B cell (primary cell): ENCODE measurements at regions not wholly inside any gene's neighbourhood (a gene's known extent, or its start where the extent isn't known, plus 50 kb on each side); places are given as distances from the start of the nearest gene placed in this dataset.

Experiments
- ATAC-seq: fragments of 200-7000 bp; cut with Tn5 transposase; one replicate; pipeline ENCODE4 v1.10.0; 2021; ENCODE audit warnings: low read depth, mild to moderate bottlenecking, moderate number of reproducible peaks, moderate library complexity
- CTCF ChIA-PET: fragments of 350-600 bp; sonication (Branson Sonifier 250); formaldehyde crosslinking; loops from one replicate; lab custom pipeline; 2021; ENCODE audit warnings: antibody characterized with exemption, inconsistent platforms; lab: Charles Lee
- POLR2A ChIA-PET: fragments of 350-600 bp; sonication (Branson Sonifier 250); formaldehyde crosslinking; loops from one replicate; lab custom pipeline; 2021; ENCODE audit warnings: antibody characterized with exemption; lab: Charles Lee
- DNase-seq: peaks from one replicate; pipeline ENCODE4 v3.0.0; 2013
- H2AFZ ChIP-seq: 2 replicates; pipeline ENCODE4 v1.6.1; 2012; ENCODE audit warnings: mild to moderate bottlenecking, low read depth, low read length; ENCODE audit not compliant: insufficient read depth, poor library complexity, severe bottlenecking
- H3K27ac ChIP-seq, 2 donors: 1 replicate in 1 of 2; 2 replicates in 1 of 2; pipeline ENCODE4 v1.5.1; 2012 to 2013; ENCODE audit warnings: low read length in 2 of 2, mild to moderate bottlenecking in 2 of 2, moderate library complexity in 1 of 2
- H3K27me3 ChIP-seq, 4 experiments: fragments of 200-600 bp in 1 of 4; sonication (generic) in 1 of 4; replicated peaks in 1 of 4; 1 replicate in 2 of 4; 2 replicates in 2 of 4; pipeline versions ENCODE4 v1.6.1 to v1.7.0; 2013 to 2016; ENCODE audit warnings: low read length in 3 of 4, mild to moderate bottlenecking in 2 of 4, mixed read lengths in 1 of 4, moderate library complexity in 1 of 4; ENCODE audit not compliant: insufficient read depth in 4 of 4, control insufficient read depth in 3 of 4; ENCODE audit errors: control extremely low read depth in 1 of 4
- H3K36me3 ChIP-seq, 2 experiments: replicated peaks in 1 of 2; 1 replicate in 1 of 2; 2 replicates in 1 of 2; pipeline versions ENCODE4 v1.6.1 to v1.7.1; 2013; ENCODE audit warnings: low read length in 1 of 2; ENCODE audit not compliant: insufficient read depth in 2 of 2, control insufficient read depth in 1 of 2; ENCODE audit errors: control extremely low read depth in 1 of 2, extremely low read depth in 1 of 2
- H3K4me1 ChIP-seq, 2 donors: fragments of 200-600 bp in 1 of 2; sonication (generic) in 1 of 2; 1 replicate in 1 of 2; 2 replicates in 1 of 2; pipeline versions ENCODE4 v1.5.1 to v1.6.1; 2013 to 2017; ENCODE audit warnings: low read length in 2 of 2; ENCODE audit not compliant: control insufficient read depth in 2 of 2, insufficient read depth in 2 of 2
- H3K4me2 ChIP-seq: replicated peaks from 2 replicates; pipeline ENCODE3; 2012; ENCODE audit warnings: mild to moderate bottlenecking, low read depth, low read length; ENCODE audit not compliant: poor library complexity, severe bottlenecking
- H3K4me3 ChIP-seq, 5 experiments: fragments of 200-600 bp in 1 of 5; sonication (generic) in 1 of 5; 1 replicate in 3 of 5; 2 replicates in 2 of 5; pipeline versions ENCODE4 v1.5.1 to v1.7.0; 2011 to 2016; ENCODE audit warnings: low read length in 4 of 5, mild to moderate bottlenecking in 4 of 5, low read depth in 2 of 5, control low read depth in 1 of 5, moderate library complexity in 1 of 5; ENCODE audit not compliant: insufficient read depth in 1 of 5; ENCODE audit errors: control extremely low read depth in 1 of 5, extremely low read depth in 1 of 5
- H3K79me2 ChIP-seq: fragments of 200-600 bp; sonication (generic); one replicate; pipeline ENCODE4 v1.6.0; 2016; ENCODE audit warnings: low read length; ENCODE audit not compliant: control insufficient read depth, insufficient read depth
- H3K9ac ChIP-seq: fragments of 200-600 bp; sonication (generic); 2 replicates; pipeline ENCODE4 v1.6.1; 2017; ENCODE audit warnings: mild to moderate bottlenecking, low read length, moderate library complexity
- H3K9me3 ChIP-seq, 3 donors: one replicate each; pipeline versions ENCODE4 v1.6.1 to v1.7.1; 2013; ENCODE audit warnings: low read length in 2 of 3; ENCODE audit not compliant: control insufficient read depth in 2 of 3, insufficient read depth in 1 of 3; ENCODE audit errors: control extremely low read depth in 1 of 3
- H4K20me1 ChIP-seq: 2 replicates; pipeline ENCODE4 v1.6.0; 2012; ENCODE audit warnings: mild to moderate bottlenecking, low read length; ENCODE audit not compliant: insufficient read depth, control insufficient read depth, poor library complexity, severe bottlenecking
- H3K27ac Mint-ChIP-seq: one replicate; pipeline ENCODE4 v1.8.0; 2021; ENCODE audit warnings: mixed read lengths
- H3K27me3 Mint-ChIP-seq: one replicate; pipeline ENCODE4 v1.8.0; 2021; ENCODE audit warnings: mixed read lengths
- H3K4me1 Mint-ChIP-seq: one replicate; pipeline ENCODE4 v1.8.0; 2021; ENCODE audit warnings: mixed read lengths
- H3K4me3 Mint-ChIP-seq: one replicate; pipeline ENCODE4 v1.8.0; 2021; ENCODE audit warnings: mixed read lengths
- H3K9me3 Mint-ChIP-seq: one replicate; pipeline ENCODE4 v1.8.0; 2022; ENCODE audit warnings: mixed read lengths; ENCODE audit not compliant: insufficient read depth
- EZH2 ChIP-seq: IDR thresholded peaks from 2 replicates; pipeline ENCODE4 v1.6.1; 2012; ENCODE audit warnings: borderline replicate concordance, low read depth, mild to moderate bottlenecking, moderate library complexity, low read length; ENCODE audit not compliant: insufficient read depth, poor library complexity, severe bottlenecking
- WGBS: methylation state at CpG from one replicate; pipeline ENCODE4 v1.1.5; 2013; ENCODE audit warnings: missing lambda C conversion rate; ENCODE audit not compliant: insufficient coverage; 5-methylcytosine and 5-hydroxymethylcytosine counted together
- intact Hi-C: fragments of 100-400 bp; cut with micrococcal nuclease; formaldehyde crosslinking; loops from one replicate; pipeline ENCODE4 v1.10.0; 2022
- TF ChIP-seq, protein P1 (sequence below): fragments of 200-600 bp; IDR thresholded peaks from one replicate; pipeline ENCODE4 v1.8.0; 2022; ENCODE audit warnings: antibody characterized with exemption, mild to moderate bottlenecking

DNA sequence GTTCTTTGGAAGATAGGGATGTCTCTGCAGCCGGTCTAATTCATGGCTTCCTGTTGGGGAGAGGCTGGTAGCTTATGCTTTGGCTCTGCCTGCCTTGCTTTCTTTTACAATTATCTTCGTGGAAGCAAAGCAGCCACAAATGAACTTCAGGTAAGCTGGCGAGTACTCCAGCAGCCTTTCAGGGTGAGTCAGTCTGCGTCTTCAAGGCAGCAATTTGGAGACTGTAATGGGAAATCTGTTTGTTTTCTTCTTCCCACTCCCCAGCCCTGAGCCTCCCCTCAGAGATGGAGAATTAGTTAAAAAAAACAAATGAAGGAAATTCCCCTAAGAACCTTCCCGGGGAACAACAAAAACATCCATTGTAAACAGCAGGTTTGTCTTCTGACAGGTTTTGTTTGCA lies 100.1 kb downstream of the PSAT1 start:
- H4K20me1 ChIP-seq: no peaks in the 10 kb centered on the region
- CTCF ChIA-PET: no interaction called here
- H3K9ac ChIP-seq: no peak overlapping the region
- H3K4me1 ChIP-seq: no peaks in the 10 kb centered on the region
- intact Hi-C loops: no loop called here
- H2AFZ ChIP-seq: no peak overlapping the region
- H3K27me3 ChIP-seq: peaks cover 0 to 6% (median 0%) of the 10 kb centered on the region in 4 experiments
- no peak for DNase-seq
- H3K4me3 Mint-ChIP-seq: no peak overlapping the region
- H3K27ac Mint-ChIP-seq: no peak overlapping the region
- no peaks in the 10 kb centered on the region for H3K79me2 ChIP-seq
- H3K4me1 Mint-ChIP-seq: no peaks in the 10 kb centered on the region
- TF ChIP-seq, protein P1, sequence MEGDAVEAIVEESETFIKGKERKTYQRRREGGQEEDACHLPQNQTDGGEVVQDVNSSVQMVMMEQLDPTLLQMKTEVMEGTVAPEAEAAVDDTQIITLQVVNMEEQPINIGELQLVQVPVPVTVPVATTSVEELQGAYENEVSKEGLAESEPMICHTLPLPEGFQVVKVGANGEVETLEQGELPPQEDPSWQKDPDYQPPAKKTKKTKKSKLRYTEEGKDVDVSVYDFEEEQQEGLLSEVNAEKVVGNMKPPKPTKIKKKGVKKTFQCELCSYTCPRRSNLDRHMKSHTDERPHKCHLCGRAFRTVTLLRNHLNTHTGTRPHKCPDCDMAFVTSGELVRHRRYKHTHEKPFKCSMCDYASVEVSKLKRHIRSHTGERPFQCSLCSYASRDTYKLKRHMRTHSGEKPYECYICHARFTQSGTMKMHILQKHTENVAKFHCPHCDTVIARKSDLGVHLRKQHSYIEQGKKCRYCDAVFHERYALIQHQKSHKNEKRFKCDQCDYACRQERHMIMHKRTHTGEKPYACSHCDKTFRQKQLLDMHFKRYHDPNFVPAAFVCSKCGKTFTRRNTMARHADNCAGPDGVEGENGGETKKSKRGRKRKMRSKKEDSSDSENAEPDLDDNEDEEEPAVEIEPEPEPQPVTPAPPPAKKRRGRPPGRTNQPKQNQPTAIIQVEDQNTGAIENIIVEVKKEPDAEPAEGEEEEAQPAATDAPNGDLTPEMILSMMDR: no peak
- no peak for TF ChIP-seq EZH2
- H3K4me3 ChIP-seq: no peak overlapping the region
- H3K4me2 ChIP-seq: no peak overlapping the region
- no peak overlapping the region for H3K27ac ChIP-seq
- H3K36me3 ChIP-seq: no peaks in the 10 kb centered on the region
- H3K9me3 Mint-ChIP-seq: peaks cover 8% of the 10 kb centered on the region
- H3K9me3 ChIP-seq: peaks cover 0 to 6% (median 3%) of the 10 kb centered on the region in 3 donors
- ATAC-seq: no peak
- 55% methylated on average over 3 of the region's 5 CpGs for WGBS
- POLR2A ChIA-PET: no interaction called here
- no peaks in the 10 kb centered on the region for H3K27me3 Mint-ChIP-seq

DNA sequence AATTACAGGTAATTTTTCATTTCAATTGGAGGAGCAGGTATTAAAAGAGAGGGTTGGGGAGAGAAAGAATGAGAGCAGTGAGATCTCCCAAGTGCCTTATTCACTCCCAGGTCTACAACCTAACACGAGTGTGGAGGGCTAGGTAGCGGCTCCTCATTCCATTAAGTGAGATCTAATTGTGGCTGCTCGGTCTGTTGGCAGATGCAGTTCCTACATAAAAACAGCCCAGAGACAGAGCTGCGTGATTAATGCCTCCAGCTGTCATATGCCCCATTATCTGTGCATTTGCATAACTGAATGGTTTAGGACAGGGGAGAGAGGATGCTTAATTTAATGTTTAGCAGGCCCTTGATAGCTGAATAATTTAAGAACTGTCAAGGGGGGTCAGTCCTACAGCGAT lies 100.5 kb downstream of the PSAT1 start:
- Histone ChIP-seq H2AFZ (no peak overlapping the region), H3K9me3 (peaks cover 0 to 6% (median 3%) of the 10 kb centered on the region in 3 donors), H3K36me3 (no peaks in the 10 kb centered on the region), H3K27me3 (peaks cover 0 to 6% (median 0%) of the 10 kb centered on the region in 4 experiments), H3K4me2 (no peak overlapping the region), H3K27ac (no peak overlapping the region), H3K79me2 (no peaks in the 10 kb centered on the region), H3K4me1 (no peaks in the 10 kb centered on the region), H4K20me1 (no peaks in the 10 kb centered on the region), H3K4me3 (no peak overlapping the region), H3K9ac (no peak overlapping the region)
- H3K27ac Mint-ChIP-seq: no peak overlapping the region
- ChIA-PET POLR2A (no interaction called here), CTCF (no interaction called here)
- intact Hi-C loops: no loop called here
- WGBS: 100% methylated on average over 1 of the region's 5 CpGs
- DNase-seq (no peak), ATAC-seq (no peak)
- TF ChIP-seq, protein P1: no peak
- no peak for TF ChIP-seq EZH2
- no peaks in the 10 kb centered on the region for H3K27me3 Mint-ChIP-seq
- no peak overlapping the region for H3K4me3 Mint-ChIP-seq
- peaks cover 8% of the 10 kb centered on the region for H3K9me3 Mint-ChIP-seq
- no peaks in the 10 kb centered on the region for H3K4me1 Mint-ChIP-seq
